ENCODE measurements at regions not wholly inside any gene's neighbourhood (a gene's known extent, or its start where the extent isn't known, plus 50 kb on each side); places are given as distances from the start of the nearest gene placed in this dataset.
"Not testable (repeated sequence)": the region's sequence is repeated elsewhere in the genome, so short reads cannot be mapped to it uniquely, and the experiment has no call there.

DNA sequence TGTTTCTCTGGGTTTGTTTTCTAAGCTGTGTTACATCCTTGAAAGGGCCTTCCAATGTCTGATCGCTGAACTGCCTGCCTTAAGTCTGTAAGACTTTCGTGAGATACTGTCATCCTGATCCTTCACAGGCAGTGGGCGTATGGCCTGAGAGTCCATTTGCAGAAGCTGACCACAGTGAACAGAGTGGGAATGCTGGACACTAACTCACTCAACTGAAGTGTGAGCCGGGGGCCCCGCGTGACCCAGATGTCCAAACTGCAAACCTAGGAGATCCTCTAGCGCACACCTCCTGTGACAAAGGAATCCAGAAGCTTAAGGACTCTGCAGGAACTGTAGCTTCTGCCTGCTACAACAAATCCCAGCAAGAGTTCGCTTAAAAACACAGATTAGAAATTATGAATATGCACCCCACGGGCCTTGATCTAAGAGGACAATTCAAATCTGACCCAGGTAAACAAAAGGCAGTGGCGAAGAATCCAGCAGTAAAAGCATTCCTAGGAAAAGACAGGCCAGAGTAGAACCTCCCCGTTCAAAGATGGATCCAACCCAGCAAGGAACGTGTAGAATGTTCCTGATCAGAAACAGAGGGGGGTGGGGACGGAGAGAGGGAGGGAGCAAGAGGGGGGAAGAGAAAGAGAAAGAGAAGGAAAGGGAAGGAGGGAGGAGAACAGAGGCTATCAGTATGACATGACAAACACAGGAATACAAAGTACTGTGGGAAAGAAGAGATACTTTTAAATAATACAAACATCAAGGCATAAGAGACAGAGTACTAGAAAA is 135.0 kb upstream of the AFDN start (continued):
- TF ChIP-seq, protein P1, sequence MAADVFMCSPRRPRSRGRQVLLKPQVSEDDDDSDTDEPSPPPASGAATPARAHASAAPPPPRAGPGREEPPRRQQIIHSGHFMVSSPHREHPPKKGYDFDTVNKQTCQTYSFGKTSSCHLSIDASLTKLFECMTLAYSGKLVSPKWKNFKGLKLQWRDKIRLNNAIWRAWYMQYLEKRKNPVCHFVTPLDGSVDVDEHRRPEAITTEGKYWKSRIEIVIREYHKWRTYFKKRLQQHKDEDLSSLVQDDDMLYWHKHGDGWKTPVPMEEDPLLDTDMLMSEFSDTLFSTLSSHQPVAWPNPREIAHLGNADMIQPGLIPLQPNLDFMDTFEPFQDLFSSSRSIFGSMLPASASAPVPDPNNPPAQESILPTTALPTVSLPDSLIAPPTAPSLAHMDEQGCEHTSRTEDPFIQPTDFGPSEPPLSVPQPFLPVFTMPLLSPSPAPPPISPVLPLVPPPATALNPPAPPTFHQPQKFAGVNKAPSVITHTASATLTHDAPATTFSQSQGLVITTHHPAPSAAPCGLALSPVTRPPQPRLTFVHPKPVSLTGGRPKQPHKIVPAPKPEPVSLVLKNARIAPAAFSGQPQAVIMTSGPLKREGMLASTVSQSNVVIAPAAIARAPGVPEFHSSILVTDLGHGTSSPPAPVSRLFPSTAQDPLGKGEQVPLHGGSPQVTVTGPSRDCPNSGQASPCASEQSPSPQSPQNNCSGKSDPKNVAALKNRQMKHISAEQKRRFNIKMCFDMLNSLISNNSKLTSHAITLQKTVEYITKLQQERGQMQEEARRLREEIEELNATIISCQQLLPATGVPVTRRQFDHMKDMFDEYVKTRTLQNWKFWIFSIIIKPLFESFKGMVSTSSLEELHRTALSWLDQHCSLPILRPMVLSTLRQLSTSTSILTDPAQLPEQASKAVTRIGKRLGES (CRISPR knock-in tag; IDR thresholded peaks at IDR 0.05; ENCODE audit: borderline replicate concordance): no peak
- TF ChIP-seq FOXO4 (CRISPR knock-in tag; conservative IDR thresholded peaks at IDR 0.05): no peak

- not testable (repeated sequence) for DNase-seq (ENCODE audit: low spot score)
These were observed 133.2 kb upstream of the AFDN start for GRCh38 chr6:167693478-167693877.

More at GRCh38 chr6:167693478-167693877, 133.2 kb upstream of the AFDN start:
- H3K9ac ChIP-seq (ENCODE audit: insufficient read depth, low read depth, low read length); in situ Hi-C loops (cut with HindIII; ENCODE audit: extremely low pct_ligation_motif_present, low pct_unique_long_range_greater_than_20kb); BruUV-seq (replicated peaks); CTCF ChIA-PET (ENCODE audit: low intra/inter-chr PET ratio, low total read pairs); H2AFZ ChIP-seq (ENCODE audit: low read length); ATAC-seq; H3K36me3 ChIP-seq (replicated peaks in 1 of 2; ENCODE audit: control insufficient read depth in 1 of 2, insufficient read depth in 2 of 2, low read length in 2 of 2); H3K4me3 ChIP-seq (replicated peaks in 1 of 3; ENCODE audit: insufficient read depth in 1 of 3, low read depth in 2 of 3, low read length in 3 of 3); FAIRE-seq; H4K20me1 ChIP-seq (ENCODE audit: insufficient read depth, low read length); H3K79me2 ChIP-seq (ENCODE audit: insufficient read depth, low read length); H3K27me3 ChIP-seq (ENCODE audit: control insufficient read depth in 1 of 2, insufficient read depth in 2 of 2, low read length in 2 of 2); H3K9me3 ChIP-seq (ENCODE audit: low read length); H3K4me2 ChIP-seq (ENCODE audit: low read depth, low read length); intact Hi-C loops (cut with micrococcal nuclease; ENCODE audit: unreplicated experiment); H3K27ac ChIP-seq (ENCODE audit: extremely low read length, insufficient read depth, low read length): not testable (repeated sequence)
- peaks cover 33% of the 10 kb centered on the region for H3K4me1 ChIP-seq (ENCODE audit: insufficient read depth, low read length)
- POLR2A ChIA-PET: interaction anchor here (1.4 kb wide), 1 partner anchor 10 kb away, joined by 3 read pairs; no protein-coding TSS in a partner anchor
- WGBS (ENCODE audit: low lambda C conversion rate): 96% methylated on average over 8 of the region's 8 CpGs
